MM.1S (cell line): ENCODE measurements at regions not wholly inside any gene's neighbourhood (a gene's known extent, or its start where the extent isn't known, plus 50 kb on each side); places are given as distances from the start of the nearest gene placed in this dataset.

ENCODE experiments used
- DNase-seq: peaks from one replicate; pipeline ENCODE4 v3.0.0-alpha.2; 2015
- H2AFZ ChIP-seq: fragments of 300-600 bp; sonication (generic); 2 replicates; pipeline ENCODE4 v1.6.0; 2016; ENCODE audit warnings: antibody characterized with exemption, low read length
- H3F3A ChIP-seq: fragments of 300-600 bp; sonication (generic); 2 replicates; pipeline ENCODE4 v1.6.1; 2016; ENCODE audit warnings: mild to moderate bottlenecking, antibody characterized with exemption, low read length, moderate library complexity, mixed read lengths; ENCODE audit not compliant: insufficient read depth
- H3K27ac ChIP-seq: fragments of 300-600 bp; sonication (generic); 2 replicates; pipeline ENCODE4 v1.5.1; 2016; ENCODE audit warnings: mild to moderate bottlenecking, low read length
- H3K27me3 ChIP-seq: fragments of 300-600 bp; sonication (generic); replicated peaks from 2 replicates; pipeline ENCODE4 v1.6.0; 2016; ENCODE audit warnings: low read length; ENCODE audit not compliant: insufficient read depth
- H3K36me3 ChIP-seq: fragments of 300-600 bp; sonication (generic); replicated peaks from 2 replicates; pipeline ENCODE4 v1.6.1; 2016; ENCODE audit warnings: mild to moderate bottlenecking, low read length, mixed read lengths; ENCODE audit not compliant: insufficient read depth
- H3K4me1 ChIP-seq: fragments of 300-600 bp; sonication (generic); 2 replicates; pipeline ENCODE4 v1.6.1; 2016; ENCODE audit warnings: low read length, mixed read lengths
- H3K4me2 ChIP-seq: fragments of 300-600 bp; sonication (generic); 2 replicates; pipeline ENCODE4 v1.6.0; 2016; ENCODE audit warnings: low read depth, low read length
- H3K4me3 ChIP-seq: fragments of 300-600 bp; sonication (generic); 2 replicates; pipeline ENCODE4 v1.5.1; 2016; ENCODE audit warnings: low read length, mixed read lengths
- H3K79me2 ChIP-seq: fragments of 300-600 bp; sonication (generic); 2 replicates; pipeline ENCODE4 v1.6.1; 2016; ENCODE audit warnings: mixed run types, low read length, mixed read lengths
- H3K9ac ChIP-seq: fragments of 300-600 bp; sonication (generic); 2 replicates; pipeline ENCODE4 v1.6.1; 2016; ENCODE audit warnings: low read length, mixed read lengths
- H3K9me2 ChIP-seq: fragments of 300-600 bp; sonication (generic); replicated peaks from 2 replicates; pipeline ENCODE4 v1.6.1; 2016; ENCODE audit warnings: mild to moderate bottlenecking, low read length, mixed read lengths; ENCODE audit not compliant: insufficient read depth
- H3K9me3 ChIP-seq: fragments of 300-600 bp; sonication (generic); replicated peaks from 2 replicates; pipeline ENCODE4 v1.6.1; 2016; ENCODE audit warnings: mild to moderate bottlenecking, low read length, mixed read lengths; ENCODE audit not compliant: insufficient read depth
- H4K20me1 ChIP-seq: fragments of 300-600 bp; sonication (generic); 2 replicates; pipeline ENCODE4 v1.6.1; 2016; ENCODE audit warnings: mild to moderate bottlenecking, low read length, moderate library complexity, mixed read lengths; ENCODE audit not compliant: insufficient read depth
- EZH2 ChIP-seq: fragments of 300-600 bp; sonication (generic); optimal IDR thresholded peaks from 2 replicates; pipeline ENCODE3; 2017; ENCODE audit warnings: low read depth, mild to moderate bottlenecking, antibody characterized with exemption, low read length, mixed read lengths
- EZH2phosphoT487 ChIP-seq: fragments of 300-600 bp; sonication (generic); IDR thresholded peaks from 2 replicates; pipeline ENCODE4 v1.6.1; 2018; ENCODE audit warnings: antibody characterized with exemption, low read length
- TF ChIP-seq, protein P1 (sequence below): fragments of 300-600 bp; sonication (generic); IDR thresholded peaks from 2 replicates; pipeline ENCODE4 v1.5.1; 2016; ENCODE audit warnings: antibody characterized with exemption, low read length, mixed read lengths

- Histone ChIP-seq H3K79me2 (no peaks in the 10 kb centered on the region), H3K36me3 (no peaks in the 10 kb centered on the region), H3F3A (no peaks in the 10 kb centered on the region), H4K20me1 (no peaks in the 10 kb centered on the region), H3K9ac (no peak overlapping the region), H3K27ac (no peak overlapping the region), H3K4me2 (no peak overlapping the region), H3K4me1 (no peaks in the 10 kb centered on the region), H3K4me3 (no peak overlapping the region), H3K9me2 (no peaks in the 10 kb centered on the region), H3K27me3 (no peaks in the 10 kb centered on the region), H2AFZ (no peak overlapping the region), H3K9me3 (no peaks in the 10 kb centered on the region)
- TF ChIP-seq, protein P1, sequence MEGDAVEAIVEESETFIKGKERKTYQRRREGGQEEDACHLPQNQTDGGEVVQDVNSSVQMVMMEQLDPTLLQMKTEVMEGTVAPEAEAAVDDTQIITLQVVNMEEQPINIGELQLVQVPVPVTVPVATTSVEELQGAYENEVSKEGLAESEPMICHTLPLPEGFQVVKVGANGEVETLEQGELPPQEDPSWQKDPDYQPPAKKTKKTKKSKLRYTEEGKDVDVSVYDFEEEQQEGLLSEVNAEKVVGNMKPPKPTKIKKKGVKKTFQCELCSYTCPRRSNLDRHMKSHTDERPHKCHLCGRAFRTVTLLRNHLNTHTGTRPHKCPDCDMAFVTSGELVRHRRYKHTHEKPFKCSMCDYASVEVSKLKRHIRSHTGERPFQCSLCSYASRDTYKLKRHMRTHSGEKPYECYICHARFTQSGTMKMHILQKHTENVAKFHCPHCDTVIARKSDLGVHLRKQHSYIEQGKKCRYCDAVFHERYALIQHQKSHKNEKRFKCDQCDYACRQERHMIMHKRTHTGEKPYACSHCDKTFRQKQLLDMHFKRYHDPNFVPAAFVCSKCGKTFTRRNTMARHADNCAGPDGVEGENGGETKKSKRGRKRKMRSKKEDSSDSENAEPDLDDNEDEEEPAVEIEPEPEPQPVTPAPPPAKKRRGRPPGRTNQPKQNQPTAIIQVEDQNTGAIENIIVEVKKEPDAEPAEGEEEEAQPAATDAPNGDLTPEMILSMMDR, result no peak
- no peak for TF ChIP-seq EZH2phosphoT487
- no peak for DNase-seq
These were observed 1566.5 kb upstream of the SLC10A2 start for GRCh38 chr13:104632736-104633135.

DNA sequence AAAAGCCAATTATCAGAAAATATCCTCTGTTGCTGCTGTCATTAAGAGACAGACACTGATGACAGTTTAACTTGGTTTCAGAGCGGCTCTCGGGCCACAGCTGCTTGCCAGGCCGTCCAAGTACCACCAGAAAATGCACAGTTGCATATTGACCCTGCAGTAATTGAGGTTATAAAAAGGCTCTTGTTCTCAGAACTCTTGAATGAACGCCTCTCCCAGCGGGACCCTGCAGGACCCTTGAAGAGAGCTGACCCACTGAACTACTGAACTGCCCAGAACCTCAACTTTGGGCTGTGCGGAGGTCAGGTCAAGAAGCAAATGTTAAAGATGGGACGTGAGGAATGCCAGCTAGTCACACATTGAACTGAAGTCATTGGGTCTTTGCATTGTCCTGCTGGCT is 1559.0 kb upstream of the SLC10A2 start:
- Histone ChIP-seq H3K9me2 (no peaks in the 10 kb centered on the region), H2AFZ (no peak overlapping the region), H3K9me3 (no peaks in the 10 kb centered on the region), H3K9ac (no peak overlapping the region), H3K36me3 (no peaks in the 10 kb centered on the region), H3K4me1 (no peaks in the 10 kb centered on the region), H3K4me3 (no peak overlapping the region), H3K27me3 (no peaks in the 10 kb centered on the region), H3K27ac (no peak overlapping the region), H3K4me2 (no peak overlapping the region), H3F3A (no peaks in the 10 kb centered on the region), H3K79me2 (no peaks in the 10 kb centered on the region), H4K20me1 (no peaks in the 10 kb centered on the region)
- DNase-seq, result no peak
- TF ChIP-seq EZH2 (no peak), EZH2phosphoT487 (no peak)
- TF ChIP-seq, protein P1, result no peak

DNA sequence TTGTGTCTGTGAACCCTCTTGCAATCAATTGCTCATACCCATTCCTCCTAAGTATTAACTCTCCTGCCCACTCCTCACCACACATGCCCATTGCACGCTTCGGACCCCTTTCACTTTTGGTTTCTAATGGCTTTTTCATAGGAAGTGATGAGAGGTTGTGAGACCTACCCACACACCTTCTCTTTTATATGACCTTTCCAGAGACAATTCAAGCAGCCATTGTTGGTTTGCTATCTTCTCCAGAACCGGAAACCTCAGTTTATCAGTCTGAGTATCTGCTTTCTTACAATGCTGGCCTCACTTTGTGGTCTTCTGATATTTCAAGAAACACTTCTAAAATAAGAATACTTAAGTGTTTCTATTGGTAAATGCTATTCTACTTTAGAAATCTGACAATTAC is 1550.8 kb upstream of the SLC10A2 start:
- Histone ChIP-seq H3K9me2 (no peaks in the 10 kb centered on the region; the same call in 1 of the 2 replicates), H2AFZ (no peak overlapping the region), H3K4me3 (no peak overlapping the region), H3K27ac (no peak overlapping the region), H3K4me2 (no peak overlapping the region), H3K27me3 (no peaks in the 10 kb centered on the region), H3K9me3 (no peaks in the 10 kb centered on the region), H3F3A (no peaks in the 10 kb centered on the region), H3K4me1 (no peaks in the 10 kb centered on the region), H3K79me2 (no peaks in the 10 kb centered on the region), H3K36me3 (no peaks in the 10 kb centered on the region), H4K20me1 (no peaks in the 10 kb centered on the region), H3K9ac (no peak overlapping the region)
- TF ChIP-seq EZH2phosphoT487, result no peak
- TF ChIP-seq, protein P1, result no peak
- TF ChIP-seq EZH2, result no peak
- DNase-seq, result peak; percentile 74
